MM.1S (cell line): ENCODE measurements at regions not wholly inside any gene's neighbourhood (a gene's known extent, or its start where the extent isn't known, plus 50 kb on each side); places are given as distances from the start of the nearest gene placed in this dataset.

Experiments
- DNase-seq: peaks from one replicate; pipeline ENCODE4 v3.0.0-alpha.2; 2015
- H2AFZ ChIP-seq: fragments of 300-600 bp; sonication (generic); 2 replicates; pipeline ENCODE4 v1.6.0; 2016; ENCODE audit warnings: antibody characterized with exemption, low read length
- H3F3A ChIP-seq: fragments of 300-600 bp; sonication (generic); 2 replicates; pipeline ENCODE4 v1.6.1; 2016; ENCODE audit warnings: mild to moderate bottlenecking, antibody characterized with exemption, low read length, moderate library complexity, mixed read lengths; ENCODE audit not compliant: insufficient read depth
- H3K27ac ChIP-seq: fragments of 300-600 bp; sonication (generic); 2 replicates; pipeline ENCODE4 v1.5.1; 2016; ENCODE audit warnings: mild to moderate bottlenecking, low read length
- H3K27me3 ChIP-seq: fragments of 300-600 bp; sonication (generic); replicated peaks from 2 replicates; pipeline ENCODE4 v1.6.0; 2016; ENCODE audit warnings: low read length; ENCODE audit not compliant: insufficient read depth
- H3K36me3 ChIP-seq: fragments of 300-600 bp; sonication (generic); replicated peaks from 2 replicates; pipeline ENCODE4 v1.6.1; 2016; ENCODE audit warnings: mild to moderate bottlenecking, low read length, mixed read lengths; ENCODE audit not compliant: insufficient read depth
- H3K4me1 ChIP-seq: fragments of 300-600 bp; sonication (generic); 2 replicates; pipeline ENCODE4 v1.6.1; 2016; ENCODE audit warnings: low read length, mixed read lengths
- H3K4me2 ChIP-seq: fragments of 300-600 bp; sonication (generic); 2 replicates; pipeline ENCODE4 v1.6.0; 2016; ENCODE audit warnings: low read depth, low read length
- H3K4me3 ChIP-seq: fragments of 300-600 bp; sonication (generic); 2 replicates; pipeline ENCODE4 v1.5.1; 2016; ENCODE audit warnings: low read length, mixed read lengths
- H3K79me2 ChIP-seq: fragments of 300-600 bp; sonication (generic); 2 replicates; pipeline ENCODE4 v1.6.1; 2016; ENCODE audit warnings: mixed run types, low read length, mixed read lengths
- H3K9ac ChIP-seq: fragments of 300-600 bp; sonication (generic); 2 replicates; pipeline ENCODE4 v1.6.1; 2016; ENCODE audit warnings: low read length, mixed read lengths
- H3K9me2 ChIP-seq: fragments of 300-600 bp; sonication (generic); replicated peaks from 2 replicates; pipeline ENCODE4 v1.6.1; 2016; ENCODE audit warnings: mild to moderate bottlenecking, low read length, mixed read lengths; ENCODE audit not compliant: insufficient read depth
- H3K9me3 ChIP-seq: fragments of 300-600 bp; sonication (generic); replicated peaks from 2 replicates; pipeline ENCODE4 v1.6.1; 2016; ENCODE audit warnings: mild to moderate bottlenecking, low read length, mixed read lengths; ENCODE audit not compliant: insufficient read depth
- H4K20me1 ChIP-seq: fragments of 300-600 bp; sonication (generic); 2 replicates; pipeline ENCODE4 v1.6.1; 2016; ENCODE audit warnings: mild to moderate bottlenecking, low read length, moderate library complexity, mixed read lengths; ENCODE audit not compliant: insufficient read depth
- CTCF ChIP-seq: fragments of 300-600 bp; sonication (generic); IDR thresholded peaks from 2 replicates; pipeline ENCODE4 v1.5.1; 2016; ENCODE audit warnings: antibody characterized with exemption, low read length, mixed read lengths
- EZH2 ChIP-seq: fragments of 300-600 bp; sonication (generic); optimal IDR thresholded peaks from 2 replicates; pipeline ENCODE3; 2017; ENCODE audit warnings: low read depth, mild to moderate bottlenecking, antibody characterized with exemption, low read length, mixed read lengths
- EZH2phosphoT487 ChIP-seq: fragments of 300-600 bp; sonication (generic); IDR thresholded peaks from 2 replicates; pipeline ENCODE4 v1.6.1; 2018; ENCODE audit warnings: antibody characterized with exemption, low read length

- no peaks in the 10 kb centered on the region for H3K79me2 ChIP-seq
- no peak overlapping the region for H2AFZ ChIP-seq
- no peak for DNase-seq
- H3K4me1 ChIP-seq: no peaks in the 10 kb centered on the region
- H3F3A ChIP-seq: no peaks in the 10 kb centered on the region
- no peak overlapping the region for H3K27ac ChIP-seq
- no peak for TF ChIP-seq CTCF
- no peak for TF ChIP-seq EZH2
- TF ChIP-seq EZH2phosphoT487: no peak
- H3K9me3 ChIP-seq: no peaks in the 10 kb centered on the region
- H3K36me3 ChIP-seq: no peaks in the 10 kb centered on the region
- H3K4me2 ChIP-seq: no peak overlapping the region
- H4K20me1 ChIP-seq: no peaks in the 10 kb centered on the region
- H3K4me3 ChIP-seq: no peak overlapping the region
- no peaks in the 10 kb centered on the region for H3K27me3 ChIP-seq
- H3K9me2 ChIP-seq: no peaks in the 10 kb centered on the region
- no peak overlapping the region for H3K9ac ChIP-seq
Observed at GRCh38 chr17:70258465-70258864, 89.1 kb downstream of the KCNJ2 start.

DNA sequence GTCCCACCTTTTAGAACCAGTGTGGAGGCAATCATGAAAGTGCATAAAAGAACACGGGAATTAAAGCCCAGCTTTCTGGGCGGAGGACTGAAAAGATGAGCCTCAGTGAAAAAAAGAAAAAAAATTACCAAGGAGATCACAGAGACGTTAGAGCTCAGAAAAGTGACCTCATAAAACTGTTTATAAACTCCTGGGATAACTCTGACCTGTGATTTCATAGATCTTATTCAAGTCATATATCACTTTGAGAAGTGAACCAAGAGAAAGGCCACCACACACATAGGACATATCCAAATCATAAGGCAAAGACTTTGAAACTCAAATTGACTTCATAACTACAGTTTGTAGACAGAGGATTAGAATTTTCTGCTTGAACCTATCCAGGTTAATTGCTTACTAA lies 90.1 kb downstream of the KCNJ2 start:
- no peaks in the 10 kb centered on the region for H4K20me1 ChIP-seq
- H3K4me1 ChIP-seq: no peaks in the 10 kb centered on the region
- DNase-seq: no peak
- H3K36me3 ChIP-seq: no peaks in the 10 kb centered on the region
- H3K9me3 ChIP-seq: no peaks in the 10 kb centered on the region
- no peak overlapping the region for H3K4me2 ChIP-seq
- H3K79me2 ChIP-seq: no peaks in the 10 kb centered on the region
- no peak overlapping the region for H3K27ac ChIP-seq
- no peak overlapping the region for H3K4me3 ChIP-seq
- no peaks in the 10 kb centered on the region for H3K27me3 ChIP-seq
- no peak overlapping the region for H3K9ac ChIP-seq
- H3K9me2 ChIP-seq: no peaks in the 10 kb centered on the region
- no peak overlapping the region for H2AFZ ChIP-seq
- TF ChIP-seq EZH2phosphoT487 (no peak), EZH2 (no peak), CTCF (no peak)
- no peaks in the 10 kb centered on the region for H3F3A ChIP-seq

DNA sequence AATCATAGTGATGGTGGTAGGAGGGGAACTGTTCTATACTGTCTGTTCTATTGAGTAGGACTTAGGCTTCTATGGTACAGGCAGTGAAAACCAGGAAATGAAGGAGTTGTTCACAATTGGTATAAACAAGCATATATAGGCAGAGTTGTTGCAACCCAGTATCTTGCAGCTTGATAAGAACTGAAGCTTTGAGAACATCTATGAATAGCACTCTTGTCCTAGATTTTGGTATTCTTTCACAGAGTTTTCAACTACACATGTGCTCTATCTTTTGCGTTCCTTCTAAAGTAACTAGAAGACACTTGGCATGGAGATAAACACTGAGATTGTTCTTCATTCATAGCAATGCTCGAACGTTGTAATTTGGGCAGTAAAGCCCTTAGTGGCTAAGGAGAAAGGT lies 91.8 kb downstream of the KCNJ2 start:
- no peaks in the 10 kb centered on the region for H3K4me1 ChIP-seq
- H3K36me3 ChIP-seq: no peaks in the 10 kb centered on the region
- TF ChIP-seq EZH2phosphoT487: no peak
- no peak for TF ChIP-seq EZH2
- no peak for TF ChIP-seq CTCF
- H3K27ac ChIP-seq: no peak overlapping the region
- no peak for DNase-seq
- no peak overlapping the region for H3K9ac ChIP-seq
- H3F3A ChIP-seq: no peaks in the 10 kb centered on the region
- no peaks in the 10 kb centered on the region for H4K20me1 ChIP-seq
- H3K9me2 ChIP-seq: no peaks in the 10 kb centered on the region
- no peak overlapping the region for H3K4me2 ChIP-seq
- no peaks in the 10 kb centered on the region for H3K9me3 ChIP-seq
- H3K79me2 ChIP-seq: no peaks in the 10 kb centered on the region
- H2AFZ ChIP-seq: no peak overlapping the region
- no peak overlapping the region for H3K4me3 ChIP-seq
- H3K27me3 ChIP-seq: no peaks in the 10 kb centered on the region

GRCh38 chr17:70265471-70265870 lies 96.1 kb downstream of the KCNJ2 start:
- TF ChIP-seq EZH2: no peak
- Histone ChIP-seq H3K9me3 (no peaks in the 10 kb centered on the region), H4K20me1 (no peaks in the 10 kb centered on the region), H3K79me2 (no peaks in the 10 kb centered on the region), H3K9ac (no peak overlapping the region), H3K27me3 (no peaks in the 10 kb centered on the region), H3K4me2 (no peak overlapping the region), H3K9me2 (no peaks in the 10 kb centered on the region), H3K4me1 (no peaks in the 10 kb centered on the region), H3F3A (no peaks in the 10 kb centered on the region), H2AFZ (no peak overlapping the region), H3K4me3 (no peak overlapping the region), H3K36me3 (no peaks in the 10 kb centered on the region), H3K27ac (no peak overlapping the region)
- no peak for DNase-seq
